Vagina (tissue), 2 donors: ENCODE measurements at regions not wholly inside any gene's neighbourhood (a gene's known extent, or its start where the extent isn't known, plus 50 kb on each side); places are given as distances from the start of the nearest gene placed in this dataset.

ENCODE experiments used
- POLR2A ChIP-seq, 2 donors: fragments of 450-650 bp; IDR thresholded peaks; one replicate each; pipeline ENCODE4 v1.6.1; 2017; ENCODE audit warnings: antibody characterized with exemption in 2 of 2, mild to moderate bottlenecking in 2 of 2, moderate library complexity in 2 of 2
- TF ChIP-seq, protein P1 (sequence below), 3 experiments: fragments of 450-650 bp in 2 of 3; fragments of 200-600 bp in 1 of 3; sonication (generic) in 1 of 3; IDR thresholded peaks; one replicate each; pipeline ENCODE4 v1.5.1; 2017 to 2019; ENCODE audit warnings: antibody characterized with exemption in 3 of 3, mild to moderate bottlenecking in 2 of 3, moderate library complexity in 2 of 3

DNA sequence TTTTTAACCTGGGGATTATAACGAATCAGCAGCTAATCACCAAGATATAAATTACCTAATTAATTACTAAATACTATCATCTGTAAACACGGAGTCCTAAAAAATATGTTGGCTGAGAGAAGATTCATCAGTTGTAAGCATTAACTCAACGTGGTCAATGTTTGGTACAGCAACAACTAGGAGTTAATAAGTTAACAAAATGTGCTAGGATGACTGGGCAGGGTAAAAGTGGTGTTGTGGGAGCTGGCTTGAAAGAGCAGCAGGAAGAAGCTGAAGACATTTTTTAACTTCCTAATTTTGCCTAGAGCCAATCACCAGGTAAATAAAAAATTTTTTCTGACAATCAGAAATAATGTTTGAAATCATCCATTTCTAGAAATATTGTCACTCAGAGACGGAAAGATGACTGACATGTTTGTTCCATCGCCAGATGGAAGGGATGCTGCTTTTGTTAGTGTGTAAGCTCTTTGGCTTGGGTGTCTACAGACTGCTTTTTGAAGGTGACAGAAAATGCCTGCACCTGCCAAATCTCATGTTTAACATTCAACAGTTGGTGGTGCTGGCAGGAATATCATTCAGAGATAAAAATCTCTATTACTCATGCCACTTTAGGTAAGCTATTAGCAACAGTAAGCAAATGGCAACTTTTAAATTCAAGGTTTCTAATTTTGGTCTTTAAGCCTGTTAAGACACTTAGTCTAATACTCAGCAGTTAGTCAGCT lies 1126.9 kb downstream of the STPG2 start:
- TF ChIP-seq POLR2A (IDR thresholded peaks at IDR 0.05), result no peak
- TF ChIP-seq, protein P1, sequence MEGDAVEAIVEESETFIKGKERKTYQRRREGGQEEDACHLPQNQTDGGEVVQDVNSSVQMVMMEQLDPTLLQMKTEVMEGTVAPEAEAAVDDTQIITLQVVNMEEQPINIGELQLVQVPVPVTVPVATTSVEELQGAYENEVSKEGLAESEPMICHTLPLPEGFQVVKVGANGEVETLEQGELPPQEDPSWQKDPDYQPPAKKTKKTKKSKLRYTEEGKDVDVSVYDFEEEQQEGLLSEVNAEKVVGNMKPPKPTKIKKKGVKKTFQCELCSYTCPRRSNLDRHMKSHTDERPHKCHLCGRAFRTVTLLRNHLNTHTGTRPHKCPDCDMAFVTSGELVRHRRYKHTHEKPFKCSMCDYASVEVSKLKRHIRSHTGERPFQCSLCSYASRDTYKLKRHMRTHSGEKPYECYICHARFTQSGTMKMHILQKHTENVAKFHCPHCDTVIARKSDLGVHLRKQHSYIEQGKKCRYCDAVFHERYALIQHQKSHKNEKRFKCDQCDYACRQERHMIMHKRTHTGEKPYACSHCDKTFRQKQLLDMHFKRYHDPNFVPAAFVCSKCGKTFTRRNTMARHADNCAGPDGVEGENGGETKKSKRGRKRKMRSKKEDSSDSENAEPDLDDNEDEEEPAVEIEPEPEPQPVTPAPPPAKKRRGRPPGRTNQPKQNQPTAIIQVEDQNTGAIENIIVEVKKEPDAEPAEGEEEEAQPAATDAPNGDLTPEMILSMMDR (IDR thresholded peaks at IDR 0.05), result no peak
